ENCODE measurements at regions not wholly inside any gene's neighbourhood (a gene's known extent, or its start where the extent isn't known, plus 50 kb on each side); places are given as distances from the start of the nearest gene placed in this dataset.

GRCh38 chr11:92457250-92457649 is 232.6 kb downstream of the FAT3 start:
- Histone ChIP-seq H3K36me3 (ENCODE audit: insufficient read depth) (no peaks in the 10 kb centered on the region), H3F3A (replicated peaks; ENCODE audit: low read depth) (no peaks in the 10 kb centered on the region), H3K9me2 (ENCODE audit: insufficient read depth) (no peaks in the 10 kb centered on the region), H3K27me3 (ENCODE audit: insufficient read depth) (no peaks in the 10 kb centered on the region), H3K4me3 (no peak overlapping the region), H2AFZ (no peak overlapping the region), H3K4me2 (no peak overlapping the region), H3K4me1 (ENCODE audit: insufficient read depth) (peaks cover 9% of the 10 kb centered on the region; the same call in 1 of the 2 replicates), H4K20me1 (replicated peaks; ENCODE audit: insufficient read depth) (peaks cover 4% of the 10 kb centered on the region), H3K27ac (ENCODE audit: low read depth) (0 out of 2 replicates have a peak overlapping the region, but pooled peaks have one; percentile 4), H3K79me2 (replicated peaks; ENCODE audit: insufficient read depth) (peaks cover 62% of the 10 kb centered on the region)
- Mint-ChIP-seq H3K36me3 (ENCODE audit: low read depth) (no peaks in the 10 kb centered on the region), H3K4me1 (peaks cover 39% of the 10 kb centered on the region), H3K27ac (peak overlapping the region; percentile 47; the same call in 1 of the 2 replicates), H3K27me3 (ENCODE audit: insufficient read depth, low read depth, poor library complexity) (peaks cover 5% of the 10 kb centered on the region), H3K4me3 (no peak overlapping the region), H3K9me3 (no peaks in the 10 kb centered on the region)
- TF ChIP-seq ZNF462 (CRISPR knock-in tag; IDR thresholded peaks at IDR 0.05), result no peak
- TF ChIP-seq ETS1 (IDR thresholded peaks at IDR 0.05), result no peak
- TF ChIP-seq EZH2phosphoT487 (IDR thresholded peaks at IDR 0.05; ENCODE audit: unreplicated experiment), result no peak
- TF ChIP-seq CREB1 (CRISPR knock-in tag; IDR thresholded peaks at IDR 0.05; ENCODE audit: low read depth), result no peak
- no peak for TF ChIP-seq ZNF114 (CRISPR knock-in tag; IDR thresholded peaks at IDR 0.05)
- TF ChIP-seq EZH2 (IDR thresholded peaks at IDR 0.05; ENCODE audit: low read depth, unreplicated experiment), result no peak
- TF ChIP-seq REST (IDR thresholded peaks at IDR 0.05; ENCODE audit: unreplicated experiment), result no peak
- TF ChIP-seq STAT1 (IDR thresholded peaks at IDR 0.05; ENCODE audit: unreplicated experiment), result no peak
- no peak for TF ChIP-seq POLR2AphosphoS5 (IDR thresholded peaks at IDR 0.05; ENCODE audit: low read depth)
- no peak for TF ChIP-seq NANOG (IDR thresholded peaks at IDR 0.05; ENCODE audit: borderline replicate concordance)
- TF ChIP-seq JUNB (IDR thresholded peaks at IDR 0.05; ENCODE audit: unreplicated experiment), result no peak
- ATAC-seq (no peak), DNase-seq (ENCODE audit: low spot score) (no peak)

All from GM23338 (cell line).